Kidney (tissue), 13 donors: ENCODE measurements at regions not wholly inside any gene's neighbourhood (a gene's known extent, or its start where the extent isn't known, plus 50 kb on each side); places are given as distances from the start of the nearest gene placed in this dataset.

Source experiments
- DNase-seq, 5 donors: peaks; one replicate each; pipeline ENCODE4 v3.0.0-alpha.2; 2013 to 2020
- FAIRE-seq: peaks from 2 replicates; lab custom pipeline; 2012; peaks lifted over from hg19 to GRCh38; lab: Jason Lieb, UNC
- H3K27ac ChIP-seq, 2 donors: one replicate each; pipeline ENCODE4 v1.7.0; 2013; ENCODE audit warnings: low read depth in 2 of 2, low read length in 2 of 2, inconsistent platforms in 1 of 2
- H3K27me3 ChIP-seq: one replicate; pipeline ENCODE4 v1.7.1; 2013; ENCODE audit warnings: low read length, inconsistent platforms; ENCODE audit not compliant: control insufficient read depth, insufficient read depth
- H3K36me3 ChIP-seq, 3 donors: one replicate each; pipeline versions ENCODE4 v1.7.0 to v1.7.1; 2013; ENCODE audit warnings: low read length in 3 of 3, control low read depth in 1 of 3, inconsistent platforms in 1 of 3; ENCODE audit not compliant: insufficient read depth in 3 of 3, control insufficient read depth in 2 of 3
- H3K4me1 ChIP-seq, 3 donors: one replicate each; pipeline versions ENCODE4 v1.7.0 to v1.7.1; 2013; ENCODE audit warnings: low read length in 3 of 3, inconsistent platforms in 1 of 3, low read depth in 1 of 3; ENCODE audit not compliant: control insufficient read depth in 2 of 3, insufficient read depth in 2 of 3
- H3K4me3 ChIP-seq, 3 donors: one replicate each; pipeline versions ENCODE4 v1.7.0 to v1.8.1; 2013; ENCODE audit warnings: low read length in 3 of 3, control low read depth in 1 of 3, inconsistent platforms in 1 of 3
- H3K9ac ChIP-seq, 3 donors: one replicate each; pipeline versions ENCODE4 v1.7.0 to v1.7.1; 2013; ENCODE audit warnings: low read length in 3 of 3, control low read depth in 1 of 3, inconsistent platforms in 1 of 3
- H3K9me3 ChIP-seq, 3 donors: one replicate each; pipeline versions ENCODE4 v1.7.0 to v1.7.1; 2013; ENCODE audit warnings: low read length in 3 of 3, control low read depth in 1 of 3, inconsistent platforms in 1 of 3; ENCODE audit not compliant: control insufficient read depth in 2 of 3, insufficient read depth in 1 of 3
- intact Hi-C: fragments of 100-400 bp; cut with DNase I; formaldehyde crosslinking; loops from one replicate; pipeline ENCODE4 v1.11.1; 2022
- TF ChIP-seq, protein P1 (sequence below): IDR thresholded peaks from 3 replicates; pipeline ENCODE4 v1.5.1; 2012; ENCODE audit warnings: mild to moderate bottlenecking, moderate library complexity, borderline replicate concordance; ENCODE audit not compliant: insufficient read depth; ENCODE audit errors: extremely low read depth
- donor health status: control.
- donor health status: control.
- donor health status: control.
- donor health status: control.
- donor health status: control.
- donor health status: DM: yes; HTN: yes; CAD: no.
- donor health status: Normal renal cell carcinoma (clear cell type).

DNA sequence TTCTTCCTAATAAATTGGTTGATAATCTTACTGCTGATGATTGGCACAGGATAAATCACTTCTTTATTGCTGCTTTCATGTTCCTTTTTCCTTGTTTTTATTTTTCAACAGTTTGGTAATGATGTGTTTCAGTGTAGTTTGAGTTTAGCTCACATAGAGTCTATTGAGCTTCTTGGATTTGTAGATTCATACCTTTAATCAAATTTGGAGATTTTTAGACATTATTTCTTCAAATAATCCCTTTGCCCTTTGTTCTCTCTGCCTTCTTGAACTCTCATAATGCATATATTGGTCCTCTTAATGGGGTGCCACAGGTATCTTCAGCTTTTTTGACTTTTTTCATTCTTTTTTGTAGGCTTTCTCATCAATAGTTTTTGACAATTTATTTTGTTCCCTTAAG is 275.3 kb downstream of the TLE4 start:
- intact Hi-C loops, result no loop called here
- Histone ChIP-seq H3K4me3 (no peak overlapping the region), H3K36me3 (no peaks in the 10 kb centered on the region), H3K9ac (no peak overlapping the region), H3K4me1 (no peaks in the 10 kb centered on the region), H3K27me3 (no peaks in the 10 kb centered on the region), H3K27ac (no peak overlapping the region), H3K9me3 (peaks cover 0 to 17% (median 0%) of the 10 kb centered on the region in 3 donors)
- FAIRE-seq, result no peak
- DNase-seq, result no peak
- TF ChIP-seq, protein P1, sequence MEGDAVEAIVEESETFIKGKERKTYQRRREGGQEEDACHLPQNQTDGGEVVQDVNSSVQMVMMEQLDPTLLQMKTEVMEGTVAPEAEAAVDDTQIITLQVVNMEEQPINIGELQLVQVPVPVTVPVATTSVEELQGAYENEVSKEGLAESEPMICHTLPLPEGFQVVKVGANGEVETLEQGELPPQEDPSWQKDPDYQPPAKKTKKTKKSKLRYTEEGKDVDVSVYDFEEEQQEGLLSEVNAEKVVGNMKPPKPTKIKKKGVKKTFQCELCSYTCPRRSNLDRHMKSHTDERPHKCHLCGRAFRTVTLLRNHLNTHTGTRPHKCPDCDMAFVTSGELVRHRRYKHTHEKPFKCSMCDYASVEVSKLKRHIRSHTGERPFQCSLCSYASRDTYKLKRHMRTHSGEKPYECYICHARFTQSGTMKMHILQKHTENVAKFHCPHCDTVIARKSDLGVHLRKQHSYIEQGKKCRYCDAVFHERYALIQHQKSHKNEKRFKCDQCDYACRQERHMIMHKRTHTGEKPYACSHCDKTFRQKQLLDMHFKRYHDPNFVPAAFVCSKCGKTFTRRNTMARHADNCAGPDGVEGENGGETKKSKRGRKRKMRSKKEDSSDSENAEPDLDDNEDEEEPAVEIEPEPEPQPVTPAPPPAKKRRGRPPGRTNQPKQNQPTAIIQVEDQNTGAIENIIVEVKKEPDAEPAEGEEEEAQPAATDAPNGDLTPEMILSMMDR, result no peak

DNA sequence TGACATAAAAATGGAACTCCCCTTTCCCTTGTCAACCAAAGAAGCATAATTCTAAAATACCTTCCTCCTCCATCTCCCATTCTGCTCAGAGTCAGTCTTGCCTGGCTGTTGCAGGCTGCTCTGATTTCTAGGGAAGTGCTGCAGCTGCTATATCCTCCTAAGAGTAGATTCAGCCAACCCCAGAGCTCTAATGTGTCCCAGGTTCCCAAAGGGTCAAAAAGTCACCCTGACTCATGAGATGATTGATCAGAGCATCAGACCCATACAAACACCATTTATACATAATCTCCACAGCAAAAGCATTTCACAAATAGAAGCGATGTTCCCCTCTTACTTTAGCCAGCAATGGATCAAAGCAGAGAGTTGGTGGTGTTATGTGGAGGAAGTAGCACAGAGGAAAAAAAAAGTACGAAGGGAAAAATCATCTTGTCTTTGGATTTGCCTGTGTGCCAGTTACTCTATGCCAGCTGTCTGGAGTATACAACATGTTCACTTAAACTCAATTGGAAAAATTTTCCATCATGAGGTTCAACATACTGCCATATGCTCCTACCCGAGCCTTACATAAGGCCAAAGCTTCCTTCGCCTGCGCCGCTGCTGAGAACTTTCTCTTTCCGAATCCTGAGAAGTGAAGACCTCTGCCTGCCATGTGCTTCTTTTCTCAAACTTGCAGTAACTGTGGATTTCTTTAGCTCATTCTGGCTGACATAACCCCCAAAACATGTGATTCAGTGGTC is 258.0 kb downstream of the TLE4 start:
- DNase-seq (no peak), FAIRE-seq (no peak)

DNA sequence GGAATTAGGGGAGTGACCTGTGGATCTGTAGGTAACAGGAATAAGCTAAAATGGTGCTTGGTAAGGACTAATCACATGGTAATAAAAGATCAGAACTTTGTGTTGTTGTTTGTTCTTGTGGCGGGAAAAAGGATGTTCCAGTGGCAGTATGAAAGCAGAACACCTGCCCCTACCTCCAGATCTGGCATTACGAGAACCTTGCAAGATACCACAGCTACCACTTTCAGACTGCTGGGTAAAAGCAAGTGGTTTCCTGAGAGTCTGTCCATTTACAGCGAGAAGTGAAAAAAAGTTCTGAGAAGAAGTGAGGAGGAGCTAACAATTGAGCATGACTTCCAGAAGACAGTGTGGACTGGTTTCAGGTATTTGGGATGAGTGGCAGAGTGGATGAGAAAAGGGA is 252.5 kb downstream of the TLE4 start:
- Histone ChIP-seq H3K9me3 (no peaks in the 10 kb centered on the region), H3K36me3 (no peaks in the 10 kb centered on the region), H3K4me1 (no peaks in the 10 kb centered on the region), H3K27ac (no peak overlapping the region), H3K4me3 (no peak overlapping the region), H3K9ac (no peak overlapping the region), H3K27me3 (no peaks in the 10 kb centered on the region)
- intact Hi-C loops, result no loop called here
- TF ChIP-seq, protein P1, result no peak
- FAIRE-seq, result no peak
- DNase-seq, result no peak

More for the DNA sequence above, 258.0 kb downstream of the TLE4 start:
- H3K4me1 ChIP-seq, result no peaks in the 10 kb centered on the region
- TF ChIP-seq, protein P1, result no peak
- no peak overlapping the region for H3K27ac ChIP-seq
- intact Hi-C loops, result no loop called here
- no peaks in the 10 kb centered on the region for H3K9me3 ChIP-seq
- no peaks in the 10 kb centered on the region for H3K27me3 ChIP-seq
- H3K36me3 ChIP-seq, result no peaks in the 10 kb centered on the region
- H3K9ac ChIP-seq, result no peak overlapping the region
- no peak overlapping the region for H3K4me3 ChIP-seq
